PC-3 (cell line): ENCODE measurements at regions not wholly inside any gene's neighbourhood (a gene's known extent, or its start where the extent isn't known, plus 50 kb on each side); places are given as distances from the start of the nearest gene placed in this dataset.

Source experiments
- EZH2 ChIP-seq: fragments of 300-600 bp; sonication (generic); IDR thresholded peaks from one replicate; pipeline ENCODE4 v1.6.1; 2017; ENCODE audit warnings: antibody characterized with exemption, mild to moderate bottlenecking, low read length; ENCODE audit not compliant: unreplicated experiment
- TF ChIP-seq, protein P1 (sequence below): fragments of 300-600 bp; sonication (generic); conservative IDR thresholded peaks from 2 replicates; pipeline ENCODE4 v1.5.1; 2017; ENCODE audit warnings: antibody characterized with exemption, low read depth, mild to moderate bottlenecking, low read length

DNA sequence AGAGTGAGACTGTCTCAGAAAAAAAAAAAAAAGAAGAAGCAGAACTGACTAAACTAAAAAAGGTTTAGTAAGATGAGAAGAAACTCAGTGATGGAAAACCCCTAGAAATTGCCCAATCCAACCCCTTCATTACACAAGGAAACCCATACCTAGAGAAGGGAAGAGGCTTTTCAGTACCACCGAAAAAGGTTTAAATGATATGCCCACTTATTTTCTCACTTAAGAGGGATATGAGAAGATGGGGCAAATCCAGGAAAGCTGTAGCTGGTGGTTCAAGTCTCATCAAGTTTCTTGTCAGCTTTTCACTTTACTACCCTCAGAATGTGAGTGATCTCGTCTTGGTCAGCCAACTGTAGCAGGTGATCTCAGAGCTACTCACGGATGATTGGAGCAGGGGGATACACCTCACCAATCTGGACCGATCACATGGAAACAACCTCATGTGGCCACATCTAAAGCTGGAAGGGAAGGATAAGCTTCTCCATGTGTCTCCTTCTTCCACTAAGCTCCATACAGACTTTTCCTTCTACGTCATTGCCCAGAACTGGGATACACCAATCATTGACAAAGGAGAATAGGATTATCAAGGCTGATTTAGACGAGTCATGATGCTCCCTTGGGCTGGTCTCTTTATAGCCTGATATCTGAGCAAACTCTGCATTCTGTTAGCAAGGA lies 126.7 kb upstream of the POU3F1 start:
- TF ChIP-seq, protein P1, sequence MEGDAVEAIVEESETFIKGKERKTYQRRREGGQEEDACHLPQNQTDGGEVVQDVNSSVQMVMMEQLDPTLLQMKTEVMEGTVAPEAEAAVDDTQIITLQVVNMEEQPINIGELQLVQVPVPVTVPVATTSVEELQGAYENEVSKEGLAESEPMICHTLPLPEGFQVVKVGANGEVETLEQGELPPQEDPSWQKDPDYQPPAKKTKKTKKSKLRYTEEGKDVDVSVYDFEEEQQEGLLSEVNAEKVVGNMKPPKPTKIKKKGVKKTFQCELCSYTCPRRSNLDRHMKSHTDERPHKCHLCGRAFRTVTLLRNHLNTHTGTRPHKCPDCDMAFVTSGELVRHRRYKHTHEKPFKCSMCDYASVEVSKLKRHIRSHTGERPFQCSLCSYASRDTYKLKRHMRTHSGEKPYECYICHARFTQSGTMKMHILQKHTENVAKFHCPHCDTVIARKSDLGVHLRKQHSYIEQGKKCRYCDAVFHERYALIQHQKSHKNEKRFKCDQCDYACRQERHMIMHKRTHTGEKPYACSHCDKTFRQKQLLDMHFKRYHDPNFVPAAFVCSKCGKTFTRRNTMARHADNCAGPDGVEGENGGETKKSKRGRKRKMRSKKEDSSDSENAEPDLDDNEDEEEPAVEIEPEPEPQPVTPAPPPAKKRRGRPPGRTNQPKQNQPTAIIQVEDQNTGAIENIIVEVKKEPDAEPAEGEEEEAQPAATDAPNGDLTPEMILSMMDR = no peak
- TF ChIP-seq EZH2 = no peak
